PFSK-1 (cell line): ENCODE measurements at regions not wholly inside any gene's neighbourhood (a gene's known extent, or its start where the extent isn't known, plus 50 kb on each side); places are given as distances from the start of the nearest gene placed in this dataset.

Source experiments
- POLR2AphosphoS5 ChIP-seq: IDR thresholded peaks from 2 replicates; pipeline ENCODE4 v1.6.1; 2012; ENCODE audit warnings: low read depth, mild to moderate bottlenecking, control low read depth, low read length, moderate library complexity
- REST ChIP-seq, 2 experiments: IDR thresholded peaks; 2 replicates each; pipeline versions ENCODE4 v1.6.1 to v1.8.0; 2011 to 2012; ENCODE audit warnings: low read depth in 2 of 2, low read length in 2 of 2, control low read depth in 1 of 2, inconsistent platforms in 1 of 2, mild to moderate bottlenecking in 1 of 2, moderate library complexity in 1 of 2; ENCODE audit not compliant: insufficient read depth in 1 of 2

GRCh38 chr12:28681980-28682379 lies 467.1 kb upstream of the FAR2 start:
- TF ChIP-seq POLR2AphosphoS5 (no peak), REST (IDR thresholded peaks at IDR 0.05; ENCODE audit: insufficient read depth in 1 of 2, low read depth in 2 of 2, low read length in 2 of 2) (no peak)
